Body of pancreas (tissue), 4 donors: ENCODE measurements at regions not wholly inside any gene's neighbourhood (a gene's known extent, or its start where the extent isn't known, plus 50 kb on each side); places are given as distances from the start of the nearest gene placed in this dataset.
"Not testable (repeated sequence)": the region's sequence is repeated elsewhere in the genome, so short reads cannot be mapped to it uniquely, and the experiment has no call there.

Experiments
- ATAC-seq: fragments of 150-250 bp; one replicate; pipeline ENCODE4 v1.9.1; 2016
- DNase-seq, 4 donors: peaks; one replicate each; pipeline ENCODE4 v3.0.0-alpha.2; 2019
- H3K27ac ChIP-seq, 4 donors: fragments of 200-600 bp; sonication (generic); 1 replicate in 3 of 4; 2 replicates in 1 of 4; pipeline versions ENCODE4 v1.5.1 to v1.6.1; 2016 to 2019; ENCODE audit warnings: mild to moderate bottlenecking in 1 of 4, mixed read lengths in 1 of 4, moderate library complexity in 1 of 4
- H3K27me3 ChIP-seq, 2 donors: fragments of 200-600 bp; sonication (generic); one replicate each; pipeline ENCODE4 v1.6.0; 2016; ENCODE audit warnings: mild to moderate bottlenecking in 1 of 2
- H3K36me3 ChIP-seq, 2 donors: fragments of 200-600 bp; sonication (generic); replicated peaks in 1 of 2; 2 replicates each; pipeline ENCODE4 v1.5.1; 2016; ENCODE audit warnings: low read depth in 2 of 2; ENCODE audit not compliant: insufficient read depth in 1 of 2
- H3K4me1 ChIP-seq: fragments of 200-600 bp; sonication (generic); one replicate; pipeline ENCODE4 v1.6.0; 2016
- H3K4me3 ChIP-seq, 2 donors: fragments of 200-600 bp; sonication (generic); 1 replicate in 1 of 2; 2 replicates in 1 of 2; pipeline ENCODE4 v1.5.1; 2016 to 2019
- H3K9me3 ChIP-seq, 3 donors: fragments of 200-600 bp; sonication (generic); 1 replicate in 2 of 3; 2 replicates in 1 of 3; pipeline ENCODE4 v1.5.1; 2016
- CTCF ChIP-seq, 7 experiments: fragments of 450-650 bp in 4 of 7; fragments of 200-600 bp in 3 of 7; sonication (generic) in 3 of 7; IDR thresholded peaks; one replicate each; pipeline ENCODE4 v1.5.1; 2016 to 2019; ENCODE audit warnings: antibody characterized with exemption in 7 of 7
- POLR2A ChIP-seq, 3 donors: fragments of 450-650 bp; IDR thresholded peaks; one replicate each; pipeline ENCODE4 v1.6.1; 2016; ENCODE audit warnings: antibody characterized with exemption in 3 of 3, mild to moderate bottlenecking in 2 of 3
- WGBS, 2 donors: methylation state at CpG; one replicate each; pipeline ENCODE4 v1.1.5; 2017; 5-methylcytosine and 5-hydroxymethylcytosine counted together
- intact Hi-C: fragments of 100-400 bp; cut with DNase I; formaldehyde crosslinking; loops from one replicate; pipeline ENCODE4 v1.15.1; 2023

- Histone ChIP-seq H3K9me3 (no peaks in the 10 kb centered on the region), H3K27ac (no peak overlapping the region), H3K36me3 (no peaks in the 10 kb centered on the region), H3K27me3 (no peaks in the 10 kb centered on the region), H3K4me3 (no peak overlapping the region), H3K4me1 (no peaks in the 10 kb centered on the region)
- no peak for ATAC-seq
- WGBS, 2 donors, result 88 to 98% methylated on average over 3 of the region's 3 CpGs
- no peak for DNase-seq
- intact Hi-C loops, result no loop called here
- TF ChIP-seq CTCF (IDR thresholded peaks at IDR 0.05), result no peak
- no peak for TF ChIP-seq POLR2A (IDR thresholded peaks at IDR 0.05)
Measured at GRCh38 chr5:138694146-138694545, 59.1 kb upstream of the CTNNA1 start.

DNA sequence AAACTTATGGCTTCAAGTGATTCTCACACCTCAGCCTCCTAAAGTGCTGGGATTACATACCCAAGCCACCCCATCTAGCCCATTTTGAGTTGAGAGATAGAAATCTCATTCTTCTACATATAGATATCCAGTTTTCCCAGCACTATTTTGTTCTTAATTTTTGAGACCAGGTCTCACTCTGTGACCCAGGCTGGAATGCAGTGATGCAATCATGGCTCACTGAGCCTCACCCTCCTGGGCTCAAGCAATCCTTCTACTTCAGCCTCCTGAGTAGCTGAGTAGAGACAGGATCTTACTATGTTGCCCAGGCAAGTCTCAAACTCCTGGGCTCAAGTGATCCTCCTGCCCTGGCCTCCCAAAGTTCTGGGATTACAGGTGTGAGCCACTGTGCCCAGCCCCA lies 60.9 kb upstream of the CTNNA1 start:
- DNase-seq, result no peak
- intact Hi-C loops, result no loop called here
- Histone ChIP-seq H3K36me3 (no peaks in the 10 kb centered on the region), H3K4me1 (no peaks in the 10 kb centered on the region), H3K9me3 (no peaks in the 10 kb centered on the region), H3K27me3 (no peaks in the 10 kb centered on the region), H3K27ac (no peak overlapping the region), H3K4me3 (no peak overlapping the region)
- no peak for TF ChIP-seq POLR2A (IDR thresholded peaks at IDR 0.05)
- no peak for TF ChIP-seq CTCF (IDR thresholded peaks at IDR 0.05)
- no peak for ATAC-seq

GRCh38 chr5:138686668-138687067 lies 66.6 kb upstream of the CTNNA1 start:
- WGBS, 2 donors, result 79 to 86% methylated on average over 4 of the region's 4 CpGs
- Histone ChIP-seq H3K27ac (no peak overlapping the region), H3K4me3 (no peak overlapping the region), H3K36me3 (no peaks in the 10 kb centered on the region), H3K4me1 (no peaks in the 10 kb centered on the region), H3K27me3 (no peaks in the 10 kb centered on the region), H3K9me3 (no peaks in the 10 kb centered on the region)
- intact Hi-C loops, result no loop called here
- TF ChIP-seq POLR2A (IDR thresholded peaks at IDR 0.05), result no peak
- no peak for TF ChIP-seq CTCF (IDR thresholded peaks at IDR 0.05)
- DNase-seq, result no peak
- no peak for ATAC-seq

DNA sequence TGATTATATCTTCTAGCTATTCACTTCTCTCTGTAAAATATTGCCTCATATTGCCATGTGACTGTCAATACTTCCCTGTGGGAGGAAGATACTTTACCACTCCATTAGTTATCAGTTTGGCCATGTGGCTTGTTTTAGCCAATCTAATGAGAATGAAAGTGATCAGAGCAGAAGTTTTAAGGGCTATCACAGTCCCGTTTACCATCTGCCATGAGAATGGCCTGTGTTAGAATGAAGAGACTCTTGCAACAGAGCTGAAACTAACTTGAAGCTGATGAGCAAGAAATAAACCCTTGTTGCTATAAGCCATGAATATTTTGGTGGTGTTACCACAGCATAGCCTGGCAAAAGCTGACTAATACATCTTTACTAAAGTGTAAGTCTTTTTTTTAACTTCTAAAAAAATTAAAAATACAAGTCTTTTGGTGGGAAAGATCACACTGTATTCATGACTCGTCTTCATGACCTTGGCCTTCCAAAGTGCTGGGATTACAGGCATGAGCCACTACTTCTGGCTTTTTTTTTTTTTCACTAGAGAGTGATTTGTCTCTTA lies 68.0 kb upstream of the CTNNA1 start:
- Histone ChIP-seq H3K4me3 (no peak overlapping the region), H3K36me3 (no peaks in the 10 kb centered on the region), H3K27ac (no peak overlapping the region), H3K9me3 (no peaks in the 10 kb centered on the region), H3K4me1 (no peaks in the 10 kb centered on the region), H3K27me3 (no peaks in the 10 kb centered on the region)
- DNase-seq (no peak), ATAC-seq (no peak)
- intact Hi-C loops, result no loop called here
- WGBS, 2 donors, result 18 to 28% methylated on average over 2 of the region's 2 CpGs
- TF ChIP-seq CTCF (IDR thresholded peaks at IDR 0.05) (no peak), POLR2A (IDR thresholded peaks at IDR 0.05) (no peak)

- H3K4me1 ChIP-seq, H3K27ac ChIP-seq, intact Hi-C loops, H3K27me3 ChIP-seq, DNase-seq, H3K36me3 ChIP-seq, H3K4me3 ChIP-seq, ATAC-seq, H3K9me3 ChIP-seq: not testable (repeated sequence)
- 68 to 90% methylated on average over 3 of the region's 4 CpGs for WGBS, 2 donors
Measured at GRCh38 chr5:138682462-138682861, 70.8 kb upstream of the CTNNA1 start.

DNA sequence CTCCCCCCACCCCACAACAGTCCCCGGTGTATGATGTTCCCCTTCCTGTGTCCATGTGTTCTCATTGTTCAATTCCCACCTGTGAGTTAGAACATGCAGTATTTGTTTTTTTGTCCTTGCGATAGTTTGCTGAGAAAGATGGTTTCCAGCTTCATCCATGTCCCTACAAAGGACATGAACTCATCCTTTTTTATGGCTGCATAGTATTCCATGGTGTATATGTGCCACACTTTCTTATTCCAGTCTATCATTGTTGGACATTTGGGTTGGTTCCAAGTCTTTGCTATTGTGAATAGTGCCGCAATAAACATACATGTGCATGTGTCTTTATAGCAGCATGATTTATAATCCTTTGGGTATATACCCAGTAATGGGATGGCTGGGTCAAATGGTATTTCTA lies 74.4 kb upstream of the CTNNA1 start:
- intact Hi-C loops, result not testable (repeated sequence)
- WGBS, 2 donors, result 100% methylated on average over 3 of the region's 3 CpGs

More for the DNA sequence above, 74.4 kb upstream of the CTNNA1 start:
- H3K4me3 ChIP-seq, H3K27ac ChIP-seq, ATAC-seq, DNase-seq, H3K36me3 ChIP-seq, H3K9me3 ChIP-seq, H3K27me3 ChIP-seq: not testable (repeated sequence)
- peaks cover 11% of the 10 kb centered on the region for H3K4me1 ChIP-seq
